Esophagus muscularis mucosa (tissue), 3 donors: ENCODE measurements at regions not wholly inside any gene's neighbourhood (a gene's known extent, or its start where the extent isn't known, plus 50 kb on each side); places are given as distances from the start of the nearest gene placed in this dataset.

ENCODE experiments used
- CTCF ChIP-seq, 3 experiments: fragments of 200-600 bp in 2 of 3; fragments of 450-650 bp in 1 of 3; sonication (generic) in 2 of 3; IDR thresholded peaks; one replicate each; pipeline ENCODE4 v1.5.1; 2017 to 2019; ENCODE audit warnings: antibody characterized with exemption in 3 of 3, mild to moderate bottlenecking in 2 of 3, moderate library complexity in 1 of 3
- EP300 ChIP-seq: sonication (generic); formaldehyde crosslinking; IDR thresholded peaks from one replicate; pipeline ENCODE4 v1.6.1; 2017; ENCODE audit warnings: antibody characterized with exemption

DNA sequence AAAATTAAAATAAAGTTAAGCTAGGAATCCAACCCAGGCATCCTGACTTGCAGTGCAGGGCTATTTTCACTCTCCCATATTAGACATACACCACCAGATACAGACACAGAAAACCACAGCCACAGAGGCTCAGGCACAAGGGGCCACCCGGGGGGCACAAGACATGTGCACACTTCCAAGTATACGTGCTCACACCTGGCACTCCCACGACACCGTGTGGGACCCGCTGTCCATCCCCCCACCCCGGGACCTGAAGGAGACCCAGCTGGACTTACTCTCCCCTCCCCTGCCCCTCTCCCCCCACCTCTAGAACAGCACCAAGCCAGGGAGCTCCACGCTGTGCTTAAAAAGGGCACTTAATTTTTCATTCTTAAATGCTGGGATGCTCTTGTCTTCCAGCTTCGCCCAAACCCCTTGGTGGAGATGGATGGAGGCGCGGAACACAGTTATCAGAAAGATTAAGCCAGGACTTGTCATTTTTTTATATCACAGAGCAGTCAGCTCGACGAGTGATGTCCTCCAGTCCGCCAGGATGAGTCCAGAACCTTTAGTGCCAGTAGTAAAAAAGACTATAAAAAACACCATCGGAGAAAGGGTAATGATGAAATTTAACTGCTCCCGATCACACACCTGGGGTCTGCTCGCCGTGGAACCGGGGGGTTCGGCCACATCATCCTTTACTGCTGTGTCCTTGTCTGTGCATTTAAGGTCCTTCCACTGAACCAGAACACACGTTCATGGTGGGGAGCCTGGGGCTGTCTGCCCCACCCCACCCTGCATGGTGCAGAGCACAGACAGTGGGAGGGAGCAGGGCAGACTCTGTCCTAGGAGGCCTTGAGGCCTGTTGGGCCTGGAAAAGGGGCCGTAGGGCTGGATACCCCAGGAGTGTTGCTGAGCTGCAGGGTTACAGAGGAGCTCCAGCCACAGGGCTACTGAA lies 73.3 kb upstream of the LHX1 start:
- TF ChIP-seq CTCF (IDR thresholded peaks at IDR 0.05) (no peak), EP300 (no peak)
